ENCODE measurements at regions not wholly inside any gene's neighbourhood (a gene's known extent, or its start where the extent isn't known, plus 50 kb on each side); places are given as distances from the start of the nearest gene placed in this dataset.
"Not testable (repeated sequence)": the region's sequence is repeated elsewhere in the genome, so short reads cannot be mapped to it uniquely, and the experiment has no call there.

DNA sequence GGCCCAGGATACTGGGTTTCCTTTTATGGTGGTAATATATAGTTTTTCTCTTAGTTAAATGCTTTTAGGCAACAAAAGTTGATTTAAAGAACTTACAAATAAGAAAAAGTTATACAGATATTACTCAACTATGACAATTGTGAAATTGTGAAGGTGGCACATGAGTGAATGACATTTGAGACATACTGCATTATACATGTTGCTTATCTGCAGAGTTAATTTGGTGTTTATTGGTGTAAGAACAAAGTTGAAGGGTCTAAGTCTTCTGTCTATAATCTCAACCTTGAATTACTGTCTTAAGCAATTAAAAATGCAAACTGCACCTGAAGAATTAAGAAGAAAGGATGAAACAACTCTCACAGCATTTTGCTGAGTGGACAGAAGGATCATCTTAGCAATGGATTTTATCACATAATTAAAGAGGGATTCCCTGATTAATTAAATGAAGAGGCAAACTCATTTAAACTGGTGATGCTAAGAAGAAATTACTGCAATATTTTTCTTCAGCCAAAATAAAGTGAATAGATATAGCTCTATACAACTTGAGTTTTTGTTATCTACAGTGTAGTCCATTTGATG lies 298.9 kb upstream of the TGFBR2 start:
- CTCF ChIA-PET: no interaction called here
- Mint-ChIP-seq H3K27me3 (no peaks in the 10 kb centered on the region), H3K27ac (no peak overlapping the region), H3K36me3 (peaks cover 3% of the 10 kb centered on the region), H3K4me3 (no peak overlapping the region), H3K9me3 (peaks cover 13% of the 10 kb centered on the region), H3K4me1 (no peaks in the 10 kb centered on the region)
- DNase-seq: no peak

- H3K27me3 Mint-ChIP-seq: no peaks in the 10 kb centered on the region
- H3K9me3 Mint-ChIP-seq: peaks cover 13% of the 10 kb centered on the region
- H3K27ac Mint-ChIP-seq: no peak overlapping the region
- no peaks in the 10 kb centered on the region for H3K4me1 Mint-ChIP-seq
- DNase-seq: no peak
- H3K36me3 Mint-ChIP-seq: peaks cover 3% of the 10 kb centered on the region
- no peak overlapping the region for H3K4me3 Mint-ChIP-seq
- CTCF ChIA-PET: no interaction called here
Measured at GRCh38 chr3:30308131-30308530, 298.3 kb upstream of the TGFBR2 start.

DNA sequence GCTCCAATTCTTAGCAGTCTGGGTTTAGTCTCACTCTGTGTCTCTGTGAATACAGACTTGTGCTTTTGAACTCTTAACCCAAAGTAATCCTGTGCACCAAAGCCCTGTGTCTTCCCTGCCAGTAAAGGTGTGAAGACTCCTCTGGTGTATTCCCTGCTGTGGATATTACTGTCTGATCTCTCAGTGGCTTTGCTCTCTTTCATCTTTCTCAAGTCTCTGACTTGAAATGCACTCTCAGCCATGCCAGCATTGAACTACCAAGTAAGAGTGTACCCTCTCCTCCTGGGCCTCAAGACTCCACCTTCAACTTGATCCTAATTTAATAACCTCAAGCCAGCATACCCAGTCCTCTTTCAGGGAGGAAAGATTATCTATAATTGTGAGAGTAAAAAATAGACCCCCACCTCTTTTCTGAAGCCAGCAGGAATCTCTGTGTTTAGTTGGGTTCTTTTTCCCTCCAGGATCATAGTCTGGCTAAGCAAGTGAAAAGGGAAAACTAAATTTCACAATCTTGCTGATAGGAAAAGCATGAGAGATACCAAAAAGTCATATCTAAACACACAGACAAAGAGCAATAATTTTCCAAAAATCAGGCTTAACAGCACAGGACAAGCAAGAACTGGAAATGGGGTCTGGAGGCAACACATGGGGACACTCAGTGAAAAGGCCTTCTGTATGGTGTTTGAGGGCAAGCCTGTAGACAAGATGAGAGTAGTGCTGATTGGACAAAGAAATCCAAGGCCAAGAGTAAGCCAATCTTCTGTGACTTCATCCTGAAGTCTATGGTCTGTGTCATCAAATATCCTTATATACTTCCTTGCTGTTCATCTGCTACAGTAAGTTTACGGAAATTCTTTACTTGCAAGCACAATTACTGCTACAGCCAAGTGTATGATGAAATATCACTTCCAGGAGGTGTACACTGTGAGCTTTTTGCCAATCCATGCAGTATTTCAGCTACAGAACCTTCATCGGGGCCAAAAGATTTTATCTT lies 296.1 kb upstream of the TGFBR2 start:
- Mint-ChIP-seq H3K27me3 (no peaks in the 10 kb centered on the region), H3K4me1 (no peaks in the 10 kb centered on the region), H3K4me3 (no peak overlapping the region), H3K36me3 (peaks cover 3% of the 10 kb centered on the region), H3K9me3 (peaks cover 9% of the 10 kb centered on the region), H3K27ac (no peak overlapping the region)
- CTCF ChIA-PET: no interaction called here
- no peak for DNase-seq

DNA sequence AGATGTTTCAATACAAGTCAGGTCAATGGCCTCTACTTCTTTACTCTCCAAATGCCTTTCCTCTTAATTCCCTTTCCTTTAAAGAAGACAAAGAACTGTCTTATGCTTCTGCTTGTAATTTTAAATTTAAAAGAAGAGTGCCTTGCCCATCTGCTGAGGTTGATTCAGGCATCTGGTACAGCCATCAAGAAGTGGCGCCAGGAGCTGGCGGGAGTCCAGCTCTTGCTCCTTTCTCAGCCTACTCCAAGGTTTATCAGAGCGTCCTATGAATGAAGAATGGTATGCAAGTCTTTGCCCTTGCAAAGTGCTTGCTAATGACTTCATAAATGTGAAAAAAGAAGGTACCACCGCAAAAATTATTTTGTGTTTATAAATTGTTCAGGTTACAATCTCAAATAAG lies 294.6 kb upstream of the TGFBR2 start:
- no peaks in the 10 kb centered on the region for H3K36me3 Mint-ChIP-seq
- DNase-seq: no peak
- CTCF ChIA-PET: interaction anchor here (1.0 kb wide), 1 partner anchor 381 kb away, joined by 3 read pairs; no protein-coding TSS in a partner anchor

DNA sequence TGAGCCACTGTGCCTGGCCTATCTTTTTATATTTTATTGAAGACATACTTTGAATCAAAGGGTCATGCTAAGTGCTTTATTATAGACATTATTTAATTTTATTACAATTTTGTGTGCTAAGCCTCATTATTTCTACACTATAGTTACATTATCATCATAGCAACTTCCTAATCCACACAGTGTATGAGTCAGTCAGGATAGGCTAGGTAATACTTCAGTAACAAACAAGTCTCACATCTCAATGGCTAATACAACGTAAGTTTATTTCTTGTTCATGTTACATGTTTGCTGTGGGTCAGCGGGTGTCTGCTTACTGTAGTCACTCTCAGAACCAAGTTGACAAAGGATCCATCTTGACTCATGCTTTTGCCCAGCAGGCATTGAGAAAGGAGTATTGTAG lies 292.6 kb upstream of the TGFBR2 start:
- Mint-ChIP-seq H3K27me3 (no peaks in the 10 kb centered on the region), H3K36me3 (no peaks in the 10 kb centered on the region), H3K4me1 (no peaks in the 10 kb centered on the region), H3K9me3 (no peaks in the 10 kb centered on the region), H3K4me3 (no peak overlapping the region), H3K27ac (no peak overlapping the region)
- no peak for DNase-seq
- CTCF ChIA-PET: no interaction called here

More for the DNA sequence above, 294.6 kb upstream of the TGFBR2 start:
- Mint-ChIP-seq H3K4me3 (no peak overlapping the region), H3K9me3 (peaks cover under 1% of the 10 kb centered on the region), H3K4me1 (no peaks in the 10 kb centered on the region), H3K27me3 (no peaks in the 10 kb centered on the region), H3K27ac (no peak overlapping the region)

GRCh38 chr3:30314757-30315325 lies 291.6 kb upstream of the TGFBR2 start:
- H3K9me3 Mint-ChIP-seq: no peaks in the 10 kb centered on the region
- CTCF ChIA-PET: no interaction called here
- DNase-seq: no peak
- peaks cover 4% of the 10 kb centered on the region for H3K4me1 Mint-ChIP-seq
- no peak overlapping the region for H3K4me3 Mint-ChIP-seq
- no peaks in the 10 kb centered on the region for H3K36me3 Mint-ChIP-seq
- H3K27me3 Mint-ChIP-seq: no peaks in the 10 kb centered on the region
- H3K27ac Mint-ChIP-seq: no peak overlapping the region

- CTCF ChIA-PET: no interaction called here
- Mint-ChIP-seq H3K27me3 (no peaks in the 10 kb centered on the region), H3K36me3 (no peaks in the 10 kb centered on the region), H3K9me3 (no peaks in the 10 kb centered on the region), H3K27ac (no peak overlapping the region), H3K4me3 (no peak overlapping the region), H3K4me1 (peaks cover 4% of the 10 kb centered on the region)
- DNase-seq: no peak
Measured at GRCh38 chr3:30315447-30315846, 291.0 kb upstream of the TGFBR2 start.

DNA sequence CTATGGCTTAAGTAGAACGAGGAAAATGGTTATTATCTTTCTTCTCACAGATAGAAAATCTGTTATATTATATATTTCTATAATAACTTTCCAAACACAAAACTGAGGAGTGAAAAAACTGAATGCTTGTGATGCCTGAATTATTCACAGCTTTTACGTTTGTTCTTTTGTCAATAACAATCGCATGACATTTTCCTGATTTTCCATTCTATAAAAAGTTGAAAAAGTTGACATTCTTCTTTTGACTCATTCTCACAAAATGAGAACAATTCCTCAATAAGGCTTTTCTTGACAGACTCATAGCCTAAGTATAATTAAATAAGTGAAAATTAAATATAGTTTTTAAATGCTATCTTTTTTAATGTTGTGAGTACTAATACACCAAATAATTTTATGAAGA lies 288.8 kb upstream of the TGFBR2 start:
- H3K4me3 Mint-ChIP-seq: no peak overlapping the region
- H3K36me3 Mint-ChIP-seq: no peaks in the 10 kb centered on the region
- no peaks in the 10 kb centered on the region for H3K27me3 Mint-ChIP-seq
- H3K9me3 Mint-ChIP-seq: peaks cover 3% of the 10 kb centered on the region
- no peak for DNase-seq
- no peak overlapping the region for H3K27ac Mint-ChIP-seq
- peaks cover 4% of the 10 kb centered on the region for H3K4me1 Mint-ChIP-seq
- CTCF ChIA-PET: interaction anchor here (1.1 kb wide), 1 partner anchor 157 kb away, joined by 3 read pairs; no protein-coding TSS in a partner anchor

GRCh38 chr3:30318110-30318509 lies 288.3 kb upstream of the TGFBR2 start:
- Mint-ChIP-seq H3K4me3 (no peak overlapping the region), H3K9me3 (peaks cover 5% of the 10 kb centered on the region), H3K4me1 (peaks cover 4% of the 10 kb centered on the region), H3K36me3 (no peaks in the 10 kb centered on the region), H3K27me3 (no peaks in the 10 kb centered on the region), H3K27ac (no peak overlapping the region)
- DNase-seq: no peak
- CTCF ChIA-PET: interaction anchor here (1.1 kb wide), 1 partner anchor 157 kb away, joined by 3 read pairs; no protein-coding TSS in a partner anchor

DNA sequence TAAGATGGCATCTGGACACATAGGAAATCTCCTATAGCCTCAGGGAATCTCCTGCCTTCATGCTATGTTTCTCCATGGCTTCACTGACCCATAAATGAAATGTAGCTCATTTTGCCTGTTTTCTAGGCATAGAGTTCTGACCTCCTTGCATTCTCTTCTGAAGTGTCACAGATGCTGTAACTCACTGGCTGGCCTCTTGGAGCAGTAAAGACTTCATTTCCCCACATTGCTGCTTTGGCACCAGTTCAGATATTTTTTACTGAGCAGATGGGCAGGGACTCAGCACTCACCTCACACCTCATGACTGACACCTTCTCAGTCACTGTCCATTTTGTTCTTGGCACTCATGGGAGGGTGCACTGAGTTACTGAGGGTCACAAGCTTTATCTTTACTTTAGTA lies 286.7 kb upstream of the TGFBR2 start:
- Mint-ChIP-seq H3K4me3 (no peak overlapping the region), H3K4me1 (peaks cover 4% of the 10 kb centered on the region), H3K9me3 (peaks cover 6% of the 10 kb centered on the region), H3K27me3 (no peaks in the 10 kb centered on the region), H3K36me3 (no peaks in the 10 kb centered on the region), H3K27ac (no peak overlapping the region)
- CTCF ChIA-PET: interaction anchor here (0.8 to 1.9 kb wide), 14 partner anchors 12 to 432 kb away, joined by 3 to 10 read pairs (median 4); no protein-coding TSS in a partner anchor
- DNase-seq: peak; percentile 40

DNA sequence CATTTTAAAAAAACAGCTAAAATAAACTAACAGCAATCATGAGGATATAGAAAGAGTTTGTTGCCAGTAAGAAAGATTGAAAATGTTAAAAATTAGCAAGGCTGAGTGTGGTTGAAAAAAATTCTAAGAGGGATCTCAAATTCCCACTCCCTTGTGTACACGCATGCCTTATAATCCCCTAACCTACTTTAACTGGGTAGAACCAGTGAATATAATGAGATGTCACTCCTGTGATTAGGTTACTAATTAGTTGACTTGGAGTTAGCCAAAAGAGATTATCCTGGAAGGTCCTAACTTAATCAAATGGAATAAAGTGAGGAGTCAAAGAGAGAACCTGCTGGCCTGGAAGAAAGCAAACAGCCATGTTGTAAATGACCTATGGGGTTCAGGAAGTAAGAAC lies 286.0 kb upstream of the TGFBR2 start:
- Mint-ChIP-seq H3K27ac (no peak overlapping the region), H3K9me3 (peaks cover 6% of the 10 kb centered on the region), H3K36me3 (no peaks in the 10 kb centered on the region), H3K4me3 (no peak overlapping the region), H3K27me3 (no peaks in the 10 kb centered on the region), H3K4me1 (peaks cover 4% of the 10 kb centered on the region)
- CTCF ChIA-PET: interaction anchor here (1.1 to 1.9 kb wide), 8 partner anchors 11 to 432 kb away, joined by 3 to 10 read pairs (median 6); no protein-coding TSS in a partner anchor
- no peak for DNase-seq

DNA sequence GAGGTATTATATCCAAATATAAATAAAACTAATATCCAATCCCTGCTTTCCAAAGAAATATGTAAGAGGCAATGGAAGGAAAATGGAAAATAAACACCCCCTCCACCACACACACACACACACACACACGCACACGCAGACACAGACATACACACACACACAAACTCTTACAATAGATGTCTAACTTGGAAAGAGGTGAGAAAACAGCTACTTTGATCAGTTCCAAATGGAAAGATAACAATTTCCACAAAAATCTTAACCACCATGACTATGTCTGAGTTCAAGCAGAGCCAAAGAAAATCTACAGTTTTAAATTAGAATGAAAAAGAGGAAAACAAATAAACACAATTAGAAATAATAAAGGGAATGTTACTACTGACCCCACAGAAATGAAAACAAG lies 285.3 kb upstream of the TGFBR2 start:
- no peak for DNase-seq
- Mint-ChIP-seq H3K36me3 (no peaks in the 10 kb centered on the region), H3K4me1 (peaks cover 4% of the 10 kb centered on the region), H3K27me3 (no peaks in the 10 kb centered on the region), H3K9me3 (peaks cover 6% of the 10 kb centered on the region), H3K27ac (no peak overlapping the region), H3K4me3 (no peak overlapping the region)
- CTCF ChIA-PET: no interaction called here

DNA sequence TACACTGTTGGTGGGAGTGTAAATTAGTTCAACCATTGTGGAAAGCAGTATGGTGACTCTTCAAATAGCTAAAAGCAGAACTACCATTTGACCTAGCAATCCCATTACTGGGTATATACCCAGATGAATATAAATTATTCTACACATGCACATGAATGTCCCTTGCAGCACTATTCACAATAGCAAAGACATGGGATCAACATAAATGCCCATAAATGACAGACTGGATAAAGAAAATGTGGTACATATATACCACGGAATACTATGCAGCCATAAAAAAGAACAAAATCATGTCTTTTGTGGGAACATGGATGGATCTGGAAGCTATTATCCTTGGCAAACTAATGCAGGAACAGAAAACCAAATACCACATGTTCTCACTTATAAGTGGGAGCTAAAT lies 282.8 kb upstream of the TGFBR2 start:
- H3K9me3 Mint-ChIP-seq, H3K27ac Mint-ChIP-seq, H3K27me3 Mint-ChIP-seq, H3K4me3 Mint-ChIP-seq, H3K36me3 Mint-ChIP-seq, CTCF ChIA-PET, H3K4me1 Mint-ChIP-seq, DNase-seq: not testable (repeated sequence)

- Mint-ChIP-seq H3K27me3 (no peaks in the 10 kb centered on the region), H3K27ac (no peak overlapping the region), H3K4me3 (no peak overlapping the region), H3K4me1 (peaks cover 3% of the 10 kb centered on the region), H3K36me3 (no peaks in the 10 kb centered on the region), H3K9me3 (peaks cover 6% of the 10 kb centered on the region)
- CTCF ChIA-PET: no interaction called here
- no peak for DNase-seq
Measured at GRCh38 chr3:30324587-30324986, 281.8 kb upstream of the TGFBR2 start.
